Erythroblast (primary cell): ENCODE measurements at regions not wholly inside any gene's neighbourhood (a gene's known extent, or its start where the extent isn't known, plus 50 kb on each side); places are given as distances from the start of the nearest gene placed in this dataset.

Source experiments
- GATA1 ChIP-seq: IDR thresholded peaks from 2 replicates; pipeline ENCODE4 v1.6.1; 2011; ENCODE audit warnings: low read depth, mild to moderate bottlenecking, control low read depth, low read length, moderate library complexity
- POLR2A ChIP-seq: IDR thresholded peaks from 2 replicates; pipeline ENCODE4 v1.6.1; 2011; ENCODE audit warnings: mild to moderate bottlenecking, low read length

DNA sequence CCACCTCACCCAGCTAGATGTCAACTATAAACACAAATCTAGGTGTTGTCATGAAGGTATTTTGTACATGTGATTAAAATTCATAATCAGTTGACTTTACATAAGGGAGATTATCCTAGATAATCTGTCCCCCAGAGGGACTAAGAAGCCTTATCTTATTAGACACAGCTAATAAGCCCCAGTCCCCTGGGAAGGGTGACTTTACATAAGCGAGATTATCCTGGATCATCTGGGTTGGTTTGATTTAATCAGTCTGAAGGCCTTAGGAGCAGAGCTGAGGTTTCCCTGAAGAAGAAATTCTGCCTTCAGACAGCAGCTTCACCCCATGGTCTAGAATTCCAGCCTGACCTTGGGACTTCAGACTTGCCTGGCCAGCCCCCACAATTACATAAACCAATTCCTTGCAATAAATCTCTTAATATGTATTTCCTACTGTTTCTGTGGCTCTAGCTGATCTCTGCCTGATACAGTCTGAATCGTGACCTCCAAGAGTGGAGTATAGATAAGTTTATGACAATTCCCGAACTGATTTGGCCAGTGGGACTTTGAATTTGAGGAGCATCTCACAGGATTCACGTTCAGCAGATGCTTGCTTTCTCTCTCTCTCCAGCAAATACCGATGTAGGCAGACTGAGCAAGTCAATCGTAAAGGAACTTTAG is 66.5 kb downstream of the MRPL46 start:
- TF ChIP-seq POLR2A (no peak), GATA1 (no peak)
